HL-60 (cell line): ENCODE measurements at regions not wholly inside any gene's neighbourhood (a gene's known extent, or its start where the extent isn't known, plus 50 kb on each side); places are given as distances from the start of the nearest gene placed in this dataset.

ENCODE experiments used
- CTCF ChIP-seq: IDR thresholded peaks from one replicate; pipeline ENCODE4 v1.5.1; 2011; ENCODE audit warnings: low read length, control low read depth, inconsistent platforms; ENCODE audit not compliant: insufficient read depth
- GABPA ChIP-seq: IDR thresholded peaks from 2 replicates; pipeline ENCODE4 v1.6.1; 2012; ENCODE audit warnings: low read depth
- POLR2AphosphoS5 ChIP-seq: IDR thresholded peaks from 2 replicates; pipeline ENCODE4 v1.6.1; 2012; ENCODE audit warnings: low read depth
- REST ChIP-seq: IDR thresholded peaks from 2 replicates; pipeline ENCODE4 v1.6.1; 2012; ENCODE audit warnings: low read depth; ENCODE audit not compliant: insufficient replicate concordance
- SPI1 ChIP-seq: IDR thresholded peaks from 2 replicates; pipeline ENCODE4 v1.6.1; 2012; ENCODE audit warnings: low read depth, mild to moderate bottlenecking, borderline replicate concordance

GRCh38 chr6:68054756-68055155 is 580.3 kb upstream of the ADGRB3 start:
- TF ChIP-seq CTCF (no peak), REST (no peak), GABPA (no peak), POLR2AphosphoS5 (no peak), SPI1 (no peak)
